Adrenal gland (tissue), 9 donors: ENCODE measurements at regions not wholly inside any gene's neighbourhood (a gene's known extent, or its start where the extent isn't known, plus 50 kb on each side); places are given as distances from the start of the nearest gene placed in this dataset.

Source experiments
- DNase-seq, 7 donors: peaks; one replicate each; pipeline ENCODE4 v3.0.0-alpha.2; 2019 to 2020
- H3K27ac ChIP-seq, 5 donors: fragments of 200-600 bp; sonication (generic) in 4 of 5; 1 replicate in 3 of 5; 2 replicates in 2 of 5; pipeline versions ENCODE4 v1.5.1 to v1.8.0; 2016 to 2020; ENCODE audit warnings: mild to moderate bottlenecking in 1 of 5
- H3K27me3 ChIP-seq: fragments of 200-600 bp; 2 replicates; pipeline ENCODE4 v1.8.0; 2021
- H3K36me3 ChIP-seq, 2 donors: fragments of 200-600 bp; replicated peaks in 1 of 2; 1 replicate in 1 of 2; 2 replicates in 1 of 2; pipeline versions ENCODE4 v1.5.1 to v1.8.0; 2018 to 2022
- H3K4me1 ChIP-seq, 2 donors: fragments of 200-600 bp; replicated peaks in 1 of 2; 1 replicate in 1 of 2; 2 replicates in 1 of 2; pipeline versions ENCODE4 v1.5.1 to v1.8.0; 2018 to 2021
- H3K4me3 ChIP-seq, 4 donors: fragments of 200-600 bp; sonication (generic) in 3 of 4; one replicate each; pipeline ENCODE4 v1.5.1; 2016 to 2018
- H3K9me3 ChIP-seq, 3 donors: fragments of 200-600 bp; sonication (generic) in 1 of 3; replicated peaks in 1 of 3; 1 replicate in 2 of 3; 2 replicates in 1 of 3; pipeline versions ENCODE4 v1.5.1 to v1.8.0; 2016 to 2021
- CTCF ChIP-seq, 6 experiments: fragments of 450-650 bp in 4 of 6; fragments of 200-600 bp in 2 of 6; sonication (generic) in 1 of 6; IDR thresholded peaks; 1 replicate in 5 of 6; 2 replicates in 1 of 6; pipeline versions ENCODE4 v1.5.1 to v1.8.0; 2016 to 2021; ENCODE audit warnings: antibody characterized with exemption in 6 of 6, mild to moderate bottlenecking in 2 of 6, moderate library complexity in 1 of 6
- POLR2A ChIP-seq, 2 donors: fragments of 450-650 bp; IDR thresholded peaks; one replicate each; pipeline ENCODE4 v1.6.1; 2017; ENCODE audit warnings: antibody characterized with exemption in 2 of 2, mild to moderate bottlenecking in 2 of 2, moderate library complexity in 1 of 2
- WGBS, 4 donors: extraction: QIAGEN DNeasy Blood & Tissue Kit in 2 of 4; methylation state at CpG; one replicate each; pipeline versions ENCODE4 v1.1.5 to v1.1.7; 2013 to 2017; 5-methylcytosine and 5-hydroxymethylcytosine counted together
- intact Hi-C, 2 donors: fragments of 100-400 bp; cut with DNase I; formaldehyde crosslinking; loops; one replicate each; pipeline versions ENCODE4 v1.14.1 to v1.15.0; 2022 to 2023
- donor health status: healthy with polysubstance abuse.
- donor health status: Bipolar disorder and iron deficiency.
- donor health status: DM: yes; HTN: yes; CAD: no.
- donor health status: DM: no; HTN: no; CAD: no.
- donor health status: DM: no; HTN: no; CAD: no.

GRCh38 chrX:79281775-79282174, 85.4 kb downstream of the ITM2A start:
- no peak for TF ChIP-seq POLR2A (IDR thresholded peaks at IDR 0.05)
- no peak for TF ChIP-seq CTCF (IDR thresholded peaks at IDR 0.05)
- H3K4me1 ChIP-seq, result no peaks in the 10 kb centered on the region
- H3K27me3 ChIP-seq, result peaks cover 11% of the 10 kb centered on the region
- intact Hi-C loops, result no loop called here
- H3K4me3 ChIP-seq, result no peak overlapping the region
- DNase-seq, result no peak
- no peaks in the 10 kb centered on the region for H3K9me3 ChIP-seq
- H3K27ac ChIP-seq, result no peak overlapping the region
- H3K36me3 ChIP-seq, result no peaks in the 10 kb centered on the region
- WGBS, 4 donors, result 90 to 93% methylated on average over 1 of the region's 1 CpG; no CpG with 5 or more reads in 2 of the 4 donors

- Histone ChIP-seq H3K36me3 (no peaks in the 10 kb centered on the region), H3K9me3 (no peaks in the 10 kb centered on the region), H3K27me3 (no peaks in the 10 kb centered on the region), H3K4me3 (no peak overlapping the region), H3K4me1 (no peaks in the 10 kb centered on the region), H3K27ac (no peak overlapping the region)
- peak in 3 of 7 donors; percentile 17 to 55 (median 27) for DNase-seq
- intact Hi-C loops, result no loop called here
- WGBS, 4 donors, result 5 to 8% (median 7%) methylated on average over 4 of the region's 4 CpGs
- no peak for TF ChIP-seq CTCF (IDR thresholded peaks at IDR 0.05)
- no peak for TF ChIP-seq POLR2A (IDR thresholded peaks at IDR 0.05)
Observed at GRCh38 chrX:79270401-79270800, 96.7 kb downstream of the ITM2A start.

- 35 to 53% (median 50%) methylated on average over 2 of the region's 2 CpGs for WGBS, 4 donors
- no peaks in the 10 kb centered on the region for H3K4me1 ChIP-seq
- H3K9me3 ChIP-seq, result no peaks in the 10 kb centered on the region
Observed at GRCh38 chrX:79268788-79269187, 98.3 kb downstream of the ITM2A start.

GRCh38 chrX:79266702-79267101, 100.4 kb downstream of the ITM2A start:
- H3K9me3 ChIP-seq, result no peaks in the 10 kb centered on the region
- H3K27ac ChIP-seq, result no peak overlapping the region
- TF ChIP-seq POLR2A (IDR thresholded peaks at IDR 0.05) (no peak), CTCF (IDR thresholded peaks at IDR 0.05) (no peak)
- no peaks in the 10 kb centered on the region for H3K36me3 ChIP-seq
- WGBS, 4 donors, result 66 to 86% (median 76%) methylated on average over 6 of the region's 6 CpGs
- intact Hi-C loops, result no loop called here
- DNase-seq, result no peak
- H3K4me1 ChIP-seq, result no peaks in the 10 kb centered on the region
- H3K27me3 ChIP-seq, result no peaks in the 10 kb centered on the region
- no peak overlapping the region for H3K4me3 ChIP-seq

More at GRCh38 chrX:79268788-79269187, 98.3 kb downstream of the ITM2A start:
- no peak overlapping the region for H3K27ac ChIP-seq
- TF ChIP-seq POLR2A (IDR thresholded peaks at IDR 0.05), result no peak
- DNase-seq, result no peak
- H3K36me3 ChIP-seq, result no peaks in the 10 kb centered on the region
- no peak overlapping the region for H3K4me3 ChIP-seq
- intact Hi-C loops, result no loop called here
- no peaks in the 10 kb centered on the region for H3K27me3 ChIP-seq

GRCh38 chrX:79263550-79263949, 103.6 kb downstream of the ITM2A start:
- Histone ChIP-seq H3K27me3 (no peaks in the 10 kb centered on the region), H3K9me3 (no peaks in the 10 kb centered on the region), H3K27ac (no peak overlapping the region), H3K4me1 (no peaks in the 10 kb centered on the region), H3K4me3 (no peak overlapping the region), H3K36me3 (no peaks in the 10 kb centered on the region)
- TF ChIP-seq CTCF (IDR thresholded peaks at IDR 0.05), result no peak
- no peak for TF ChIP-seq POLR2A (IDR thresholded peaks at IDR 0.05)
- 67 to 72% (median 70%) methylated on average over 1 of the region's 1 CpG for WGBS, 4 donors
- no peak for DNase-seq
- intact Hi-C loops, result no loop called here
